ENCODE measurements at regions not wholly inside any gene's neighbourhood (a gene's known extent, or its start where the extent isn't known, plus 50 kb on each side); places are given as distances from the start of the nearest gene placed in this dataset.

DNA sequence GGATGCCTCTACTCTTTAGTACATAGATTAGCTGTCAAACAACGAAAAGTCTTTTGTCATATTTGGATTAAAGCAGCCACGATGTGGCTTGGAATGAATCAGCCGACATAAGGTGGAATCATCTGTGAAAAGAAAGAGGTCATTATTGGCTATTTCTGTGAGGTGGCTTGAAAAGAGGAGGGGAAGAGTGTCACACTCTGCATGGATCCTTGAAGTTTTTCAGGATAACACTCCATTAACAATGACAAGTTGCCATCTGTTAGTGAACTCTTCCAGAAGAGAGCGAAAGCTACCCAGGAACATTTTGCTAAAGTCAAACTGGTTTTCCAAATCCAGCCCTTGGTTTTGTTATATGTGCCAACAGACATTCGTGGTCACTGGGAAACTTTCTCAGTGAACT lies 1604.8 kb downstream of the OLFM4 start:
- no peak for ATAC-seq
- WGBS, 2 donors, result 39 to 55% methylated on average over 5 of the region's 5 CpGs
- no peaks in the 10 kb centered on the region for H3K27me3 ChIP-seq

DNA sequence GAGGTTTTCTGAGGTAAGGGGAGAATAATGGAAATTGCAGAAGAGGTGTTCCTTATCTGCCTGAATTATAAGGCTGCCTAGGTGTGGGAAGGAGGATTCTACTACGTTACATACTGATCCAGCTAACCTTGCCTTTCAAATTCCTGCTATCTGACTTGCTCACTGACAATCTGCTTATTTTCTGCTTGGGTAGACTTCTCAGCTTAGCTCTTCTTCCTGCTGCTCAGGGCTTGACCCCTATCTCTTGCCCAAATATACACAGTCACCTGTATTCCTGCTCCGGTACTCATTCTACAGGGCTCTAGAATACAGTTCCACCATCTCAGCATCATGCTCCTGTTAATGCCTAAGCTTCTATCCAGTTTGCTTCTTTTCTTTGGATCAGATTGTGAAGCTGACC lies 1607.6 kb downstream of the OLFM4 start:
- ATAC-seq, result no peak
- intact Hi-C loops (cut with DNase I), result no loop called here

More for the DNA sequence above, 1604.8 kb downstream of the OLFM4 start:
- intact Hi-C loops (cut with DNase I), result no loop called here
- Histone ChIP-seq H3K36me3 (replicated peaks in 1 of 2; ENCODE audit: insufficient read depth in 1 of 2, low read depth in 2 of 2) (no peaks in the 10 kb centered on the region), H3K9me3 (no peaks in the 10 kb centered on the region), H3K4me3 (no peak overlapping the region), H3K4me1 (peaks cover 5% of the 10 kb centered on the region), H3K27ac (no peak overlapping the region)
- TF ChIP-seq, protein P1, sequence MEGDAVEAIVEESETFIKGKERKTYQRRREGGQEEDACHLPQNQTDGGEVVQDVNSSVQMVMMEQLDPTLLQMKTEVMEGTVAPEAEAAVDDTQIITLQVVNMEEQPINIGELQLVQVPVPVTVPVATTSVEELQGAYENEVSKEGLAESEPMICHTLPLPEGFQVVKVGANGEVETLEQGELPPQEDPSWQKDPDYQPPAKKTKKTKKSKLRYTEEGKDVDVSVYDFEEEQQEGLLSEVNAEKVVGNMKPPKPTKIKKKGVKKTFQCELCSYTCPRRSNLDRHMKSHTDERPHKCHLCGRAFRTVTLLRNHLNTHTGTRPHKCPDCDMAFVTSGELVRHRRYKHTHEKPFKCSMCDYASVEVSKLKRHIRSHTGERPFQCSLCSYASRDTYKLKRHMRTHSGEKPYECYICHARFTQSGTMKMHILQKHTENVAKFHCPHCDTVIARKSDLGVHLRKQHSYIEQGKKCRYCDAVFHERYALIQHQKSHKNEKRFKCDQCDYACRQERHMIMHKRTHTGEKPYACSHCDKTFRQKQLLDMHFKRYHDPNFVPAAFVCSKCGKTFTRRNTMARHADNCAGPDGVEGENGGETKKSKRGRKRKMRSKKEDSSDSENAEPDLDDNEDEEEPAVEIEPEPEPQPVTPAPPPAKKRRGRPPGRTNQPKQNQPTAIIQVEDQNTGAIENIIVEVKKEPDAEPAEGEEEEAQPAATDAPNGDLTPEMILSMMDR (IDR thresholded peaks at IDR 0.05), result no peak
- no peak for TF ChIP-seq POLR2A (IDR thresholded peaks at IDR 0.05)
- DNase-seq, result no peak

DNA sequence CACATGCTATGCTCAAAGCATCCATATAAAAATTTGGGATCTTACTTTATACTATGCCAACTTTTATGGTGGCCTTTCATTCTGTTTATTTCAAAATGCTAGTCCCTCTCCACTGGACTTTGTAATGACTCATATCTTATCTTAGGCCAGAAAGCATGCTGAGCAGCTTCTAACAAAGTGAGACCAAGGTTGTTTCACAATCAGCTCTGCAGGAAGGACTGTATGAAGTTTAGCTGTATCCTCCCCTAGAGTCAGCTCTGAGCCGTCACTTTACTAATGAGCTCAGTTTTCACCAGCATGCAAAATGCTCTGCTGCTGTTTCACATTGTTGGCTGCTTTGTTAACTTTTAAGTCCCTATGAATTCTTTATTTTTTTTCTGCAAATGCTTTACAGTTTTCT lies 1608.8 kb downstream of the OLFM4 start:
- intact Hi-C loops (cut with DNase I), result no loop called here
- H3K27ac ChIP-seq, result peak overlapping the region in 1 of 4 donors; percentile 6
- peaks cover 5% of the 10 kb centered on the region for H3K4me1 ChIP-seq
- TF ChIP-seq POLR2A (IDR thresholded peaks at IDR 0.05), result no peak
- TF ChIP-seq, protein P1 (IDR thresholded peaks at IDR 0.05), result no peak
- no peak overlapping the region for H3K4me3 ChIP-seq
- peak; percentile 92 for ATAC-seq
- no peaks in the 10 kb centered on the region for H3K9me3 ChIP-seq
- no peaks in the 10 kb centered on the region for H3K36me3 ChIP-seq (replicated peaks in 1 of 2; ENCODE audit: insufficient read depth in 1 of 2, low read depth in 2 of 2)
- 8 to 17% methylated on average over 1 of the region's 1 CpG for WGBS, 2 donors
- DNase-seq, result peak in 1 of 4 donors; percentile 26
- H3K27me3 ChIP-seq, result no peaks in the 10 kb centered on the region

More for the DNA sequence above, 1607.6 kb downstream of the OLFM4 start:
- Histone ChIP-seq H3K9me3 (no peaks in the 10 kb centered on the region), H3K4me3 (no peak overlapping the region), H3K27me3 (no peaks in the 10 kb centered on the region), H3K27ac (no peak overlapping the region), H3K36me3 (replicated peaks in 1 of 2; ENCODE audit: insufficient read depth in 1 of 2, low read depth in 2 of 2) (no peaks in the 10 kb centered on the region), H3K4me1 (peaks cover 5% of the 10 kb centered on the region)
- no peak for DNase-seq
- TF ChIP-seq POLR2A (IDR thresholded peaks at IDR 0.05), result no peak
- TF ChIP-seq, protein P1 (IDR thresholded peaks at IDR 0.05), result no peak
- WGBS, 2 donors, result 83 to 90% methylated on average over 2 of the region's 2 CpGs

DNA sequence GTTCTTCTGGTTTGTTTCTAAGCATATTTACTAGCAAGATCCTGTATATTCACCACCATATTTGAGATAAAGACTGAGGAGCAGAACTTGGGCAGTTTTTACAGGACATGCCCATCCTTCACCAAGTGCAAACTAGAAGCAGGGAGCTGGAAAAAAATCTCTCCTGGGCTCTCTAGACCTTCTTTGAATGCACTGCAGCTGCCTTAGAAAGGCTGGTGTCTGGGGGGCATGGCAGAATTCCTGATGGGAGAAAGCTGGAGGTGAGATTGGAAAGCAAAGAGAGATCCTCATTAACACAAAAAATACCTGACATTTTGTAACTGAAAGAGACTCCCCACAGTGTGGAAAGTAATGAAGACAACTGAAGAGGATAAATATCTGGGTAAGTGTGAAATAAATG lies 1612.1 kb downstream of the OLFM4 start:
- Histone ChIP-seq H3K4me3 (no peak overlapping the region), H3K9me3 (no peaks in the 10 kb centered on the region), H3K27ac (no peak overlapping the region), H3K4me1 (peaks cover 5% of the 10 kb centered on the region), H3K36me3 (replicated peaks in 1 of 2; ENCODE audit: insufficient read depth in 1 of 2, low read depth in 2 of 2) (no peaks in the 10 kb centered on the region), H3K27me3 (no peaks in the 10 kb centered on the region)
- intact Hi-C loops (cut with DNase I), result no loop called here
- DNase-seq (no peak), ATAC-seq (no peak)
- TF ChIP-seq, protein P1 (IDR thresholded peaks at IDR 0.05), result no peak
- no peak for TF ChIP-seq POLR2A (IDR thresholded peaks at IDR 0.05)

DNA sequence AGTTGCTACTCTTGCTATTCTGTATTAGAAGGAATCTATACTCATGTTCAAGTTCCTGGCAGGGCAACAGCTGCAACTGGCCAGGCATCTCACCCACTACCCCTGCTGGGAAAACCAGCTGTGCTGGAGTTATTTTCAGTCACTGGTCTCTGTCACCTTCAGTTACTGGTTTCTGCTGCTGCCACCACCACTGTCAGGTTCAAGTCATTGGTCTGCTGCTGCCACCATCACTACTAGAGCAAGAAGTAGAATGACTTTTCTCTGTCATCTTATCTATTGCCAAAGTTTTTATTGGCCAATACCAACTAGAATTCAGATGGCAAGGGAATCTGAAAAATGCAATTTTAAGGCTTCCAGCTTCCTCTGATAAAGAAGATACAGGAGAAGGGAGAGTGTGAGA lies 1615.2 kb downstream of the OLFM4 start:
- DNase-seq, result no peak
- Histone ChIP-seq H3K27me3 (no peaks in the 10 kb centered on the region), H3K27ac (no peak overlapping the region), H3K36me3 (replicated peaks in 1 of 2; ENCODE audit: insufficient read depth in 1 of 2, low read depth in 2 of 2) (no peaks in the 10 kb centered on the region), H3K4me3 (no peak overlapping the region), H3K4me1 (peaks cover 8% of the 10 kb centered on the region), H3K9me3 (no peaks in the 10 kb centered on the region)
- TF ChIP-seq POLR2A (IDR thresholded peaks at IDR 0.05), result no peak
- TF ChIP-seq, protein P1 (IDR thresholded peaks at IDR 0.05), result no peak
- ATAC-seq, result no peak
- intact Hi-C loops (cut with DNase I), result no loop called here
